22Rv1 (cell line): ENCODE measurements at regions not wholly inside any gene's neighbourhood (a gene's known extent, or its start where the extent isn't known, plus 50 kb on each side); places are given as distances from the start of the nearest gene placed in this dataset.

Experiments
- ZFX ChIP-seq: fragments of 450-650 bp; IDR thresholded peaks from 2 replicates; pipeline ENCODE4 v1.6.1; 2017; ENCODE audit warnings: antibody characterized with exemption, borderline replicate concordance
- TF ChIP-seq, protein P1 (sequence below): fragments of 450-650 bp; IDR thresholded peaks from 2 replicates; pipeline ENCODE4 v1.5.1; 2017; ENCODE audit warnings: mild to moderate bottlenecking

DNA sequence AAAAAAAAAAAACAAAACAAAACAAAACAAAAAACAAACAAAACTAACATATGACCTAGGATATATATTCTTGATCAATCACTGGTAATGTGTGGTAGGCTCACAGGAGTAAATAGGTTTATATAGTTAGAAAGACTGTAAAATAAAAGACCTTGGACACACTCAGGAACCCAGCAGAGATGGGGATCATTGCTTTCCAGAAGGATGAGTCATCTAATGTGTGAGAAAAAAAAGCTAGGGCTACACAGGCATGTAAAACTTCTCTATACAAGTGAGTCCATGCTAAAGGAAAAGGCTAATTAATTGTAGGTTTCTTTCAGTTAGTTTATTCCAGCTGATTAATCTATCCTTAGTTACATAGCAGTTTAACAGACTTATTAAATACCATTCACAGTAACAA lies 710.3 kb upstream of the ARPP21 start:
- TF ChIP-seq, protein P1, sequence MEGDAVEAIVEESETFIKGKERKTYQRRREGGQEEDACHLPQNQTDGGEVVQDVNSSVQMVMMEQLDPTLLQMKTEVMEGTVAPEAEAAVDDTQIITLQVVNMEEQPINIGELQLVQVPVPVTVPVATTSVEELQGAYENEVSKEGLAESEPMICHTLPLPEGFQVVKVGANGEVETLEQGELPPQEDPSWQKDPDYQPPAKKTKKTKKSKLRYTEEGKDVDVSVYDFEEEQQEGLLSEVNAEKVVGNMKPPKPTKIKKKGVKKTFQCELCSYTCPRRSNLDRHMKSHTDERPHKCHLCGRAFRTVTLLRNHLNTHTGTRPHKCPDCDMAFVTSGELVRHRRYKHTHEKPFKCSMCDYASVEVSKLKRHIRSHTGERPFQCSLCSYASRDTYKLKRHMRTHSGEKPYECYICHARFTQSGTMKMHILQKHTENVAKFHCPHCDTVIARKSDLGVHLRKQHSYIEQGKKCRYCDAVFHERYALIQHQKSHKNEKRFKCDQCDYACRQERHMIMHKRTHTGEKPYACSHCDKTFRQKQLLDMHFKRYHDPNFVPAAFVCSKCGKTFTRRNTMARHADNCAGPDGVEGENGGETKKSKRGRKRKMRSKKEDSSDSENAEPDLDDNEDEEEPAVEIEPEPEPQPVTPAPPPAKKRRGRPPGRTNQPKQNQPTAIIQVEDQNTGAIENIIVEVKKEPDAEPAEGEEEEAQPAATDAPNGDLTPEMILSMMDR: no peak
- TF ChIP-seq ZFX: no peak
